ENCODE measurements at regions not wholly inside any gene's neighbourhood (a gene's known extent, or its start where the extent isn't known, plus 50 kb on each side); places are given as distances from the start of the nearest gene placed in this dataset.
A peak's percentile ranks its signal among the peaks of the same experiment; 100 is the strongest.

DNA sequence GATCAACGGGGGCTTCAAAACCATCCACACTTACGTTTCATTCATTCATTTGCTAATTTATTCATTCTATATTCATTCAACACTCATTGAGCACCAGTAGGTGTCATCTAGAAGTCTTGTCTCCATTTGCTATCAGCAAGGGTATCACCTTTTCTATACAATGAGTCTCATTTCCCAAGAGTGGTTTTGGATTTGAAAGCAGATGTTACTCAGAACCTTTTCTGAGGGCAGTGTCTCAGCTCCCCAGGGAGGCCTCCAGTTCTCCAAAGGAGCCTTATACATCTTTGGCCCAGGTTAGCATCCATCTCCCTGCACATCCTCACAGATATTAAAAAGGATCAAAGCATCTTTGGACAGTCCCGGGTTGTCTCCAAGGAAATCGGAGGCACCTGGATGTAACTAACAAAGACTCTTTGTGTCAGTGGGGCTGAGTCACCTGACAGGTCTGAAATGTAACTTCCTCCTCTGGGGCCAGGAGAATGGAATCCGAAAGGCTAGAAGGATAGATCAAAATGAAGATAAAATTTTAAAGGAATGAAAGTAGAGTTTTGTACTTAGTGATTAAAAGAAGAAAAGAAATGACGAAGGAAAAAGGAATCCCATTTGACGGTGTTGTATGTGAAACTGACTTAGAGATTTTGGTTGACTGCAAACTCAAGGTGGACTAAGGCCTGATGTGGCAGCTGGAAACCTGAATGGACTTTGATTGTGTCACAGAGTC lies 103.0 kb downstream of the VCPKMT start:
- H3K36me3 ChIP-seq (ENCODE audit: insufficient read depth) = no peaks in the 10 kb centered on the region
- H2AFZ ChIP-seq = peak overlapping the region; percentile 70; the same call in 1 of the 2 replicates
- H3K27ac Mint-ChIP-seq = no peak overlapping the region

More for the DNA sequence above, 103.0 kb downstream of the VCPKMT start:
- TF ChIP-seq POLR2AphosphoS5 (IDR thresholded peaks at IDR 0.05; ENCODE audit: low read depth) (no peak), ZNF331 (CRISPR knock-in tag; IDR thresholded peaks at IDR 0.05; ENCODE audit: low read depth) (no peak), EZH2phosphoT487 (IDR thresholded peaks at IDR 0.05; ENCODE audit: unreplicated experiment) (no peak), JUNB (IDR thresholded peaks at IDR 0.05; ENCODE audit: unreplicated experiment) (no peak), ZNF114 (CRISPR knock-in tag; IDR thresholded peaks at IDR 0.05) (no peak), CREB1 (CRISPR knock-in tag; IDR thresholded peaks at IDR 0.05; ENCODE audit: low read depth) (no peak), NANOG (IDR thresholded peaks at IDR 0.05; ENCODE audit: borderline replicate concordance) (no peak), STAT1 (IDR thresholded peaks at IDR 0.05; ENCODE audit: unreplicated experiment) (no peak), EZH2 (IDR thresholded peaks at IDR 0.05; ENCODE audit: low read depth, unreplicated experiment) (no peak)
- TF ChIP-seq, protein P1, sequence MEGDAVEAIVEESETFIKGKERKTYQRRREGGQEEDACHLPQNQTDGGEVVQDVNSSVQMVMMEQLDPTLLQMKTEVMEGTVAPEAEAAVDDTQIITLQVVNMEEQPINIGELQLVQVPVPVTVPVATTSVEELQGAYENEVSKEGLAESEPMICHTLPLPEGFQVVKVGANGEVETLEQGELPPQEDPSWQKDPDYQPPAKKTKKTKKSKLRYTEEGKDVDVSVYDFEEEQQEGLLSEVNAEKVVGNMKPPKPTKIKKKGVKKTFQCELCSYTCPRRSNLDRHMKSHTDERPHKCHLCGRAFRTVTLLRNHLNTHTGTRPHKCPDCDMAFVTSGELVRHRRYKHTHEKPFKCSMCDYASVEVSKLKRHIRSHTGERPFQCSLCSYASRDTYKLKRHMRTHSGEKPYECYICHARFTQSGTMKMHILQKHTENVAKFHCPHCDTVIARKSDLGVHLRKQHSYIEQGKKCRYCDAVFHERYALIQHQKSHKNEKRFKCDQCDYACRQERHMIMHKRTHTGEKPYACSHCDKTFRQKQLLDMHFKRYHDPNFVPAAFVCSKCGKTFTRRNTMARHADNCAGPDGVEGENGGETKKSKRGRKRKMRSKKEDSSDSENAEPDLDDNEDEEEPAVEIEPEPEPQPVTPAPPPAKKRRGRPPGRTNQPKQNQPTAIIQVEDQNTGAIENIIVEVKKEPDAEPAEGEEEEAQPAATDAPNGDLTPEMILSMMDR (conservative IDR thresholded peaks at IDR 0.05; ENCODE audit: low read depth in 2 of 2) = no peak
- TF ChIP-seq, protein P2, sequence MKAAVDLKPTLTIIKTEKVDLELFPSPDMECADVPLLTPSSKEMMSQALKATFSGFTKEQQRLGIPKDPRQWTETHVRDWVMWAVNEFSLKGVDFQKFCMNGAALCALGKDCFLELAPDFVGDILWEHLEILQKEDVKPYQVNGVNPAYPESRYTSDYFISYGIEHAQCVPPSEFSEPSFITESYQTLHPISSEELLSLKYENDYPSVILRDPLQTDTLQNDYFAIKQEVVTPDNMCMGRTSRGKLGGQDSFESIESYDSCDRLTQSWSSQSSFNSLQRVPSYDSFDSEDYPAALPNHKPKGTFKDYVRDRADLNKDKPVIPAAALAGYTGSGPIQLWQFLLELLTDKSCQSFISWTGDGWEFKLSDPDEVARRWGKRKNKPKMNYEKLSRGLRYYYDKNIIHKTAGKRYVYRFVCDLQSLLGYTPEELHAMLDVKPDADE (IDR thresholded peaks at IDR 0.05) = no peak
- TF ChIP-seq, protein P3, sequence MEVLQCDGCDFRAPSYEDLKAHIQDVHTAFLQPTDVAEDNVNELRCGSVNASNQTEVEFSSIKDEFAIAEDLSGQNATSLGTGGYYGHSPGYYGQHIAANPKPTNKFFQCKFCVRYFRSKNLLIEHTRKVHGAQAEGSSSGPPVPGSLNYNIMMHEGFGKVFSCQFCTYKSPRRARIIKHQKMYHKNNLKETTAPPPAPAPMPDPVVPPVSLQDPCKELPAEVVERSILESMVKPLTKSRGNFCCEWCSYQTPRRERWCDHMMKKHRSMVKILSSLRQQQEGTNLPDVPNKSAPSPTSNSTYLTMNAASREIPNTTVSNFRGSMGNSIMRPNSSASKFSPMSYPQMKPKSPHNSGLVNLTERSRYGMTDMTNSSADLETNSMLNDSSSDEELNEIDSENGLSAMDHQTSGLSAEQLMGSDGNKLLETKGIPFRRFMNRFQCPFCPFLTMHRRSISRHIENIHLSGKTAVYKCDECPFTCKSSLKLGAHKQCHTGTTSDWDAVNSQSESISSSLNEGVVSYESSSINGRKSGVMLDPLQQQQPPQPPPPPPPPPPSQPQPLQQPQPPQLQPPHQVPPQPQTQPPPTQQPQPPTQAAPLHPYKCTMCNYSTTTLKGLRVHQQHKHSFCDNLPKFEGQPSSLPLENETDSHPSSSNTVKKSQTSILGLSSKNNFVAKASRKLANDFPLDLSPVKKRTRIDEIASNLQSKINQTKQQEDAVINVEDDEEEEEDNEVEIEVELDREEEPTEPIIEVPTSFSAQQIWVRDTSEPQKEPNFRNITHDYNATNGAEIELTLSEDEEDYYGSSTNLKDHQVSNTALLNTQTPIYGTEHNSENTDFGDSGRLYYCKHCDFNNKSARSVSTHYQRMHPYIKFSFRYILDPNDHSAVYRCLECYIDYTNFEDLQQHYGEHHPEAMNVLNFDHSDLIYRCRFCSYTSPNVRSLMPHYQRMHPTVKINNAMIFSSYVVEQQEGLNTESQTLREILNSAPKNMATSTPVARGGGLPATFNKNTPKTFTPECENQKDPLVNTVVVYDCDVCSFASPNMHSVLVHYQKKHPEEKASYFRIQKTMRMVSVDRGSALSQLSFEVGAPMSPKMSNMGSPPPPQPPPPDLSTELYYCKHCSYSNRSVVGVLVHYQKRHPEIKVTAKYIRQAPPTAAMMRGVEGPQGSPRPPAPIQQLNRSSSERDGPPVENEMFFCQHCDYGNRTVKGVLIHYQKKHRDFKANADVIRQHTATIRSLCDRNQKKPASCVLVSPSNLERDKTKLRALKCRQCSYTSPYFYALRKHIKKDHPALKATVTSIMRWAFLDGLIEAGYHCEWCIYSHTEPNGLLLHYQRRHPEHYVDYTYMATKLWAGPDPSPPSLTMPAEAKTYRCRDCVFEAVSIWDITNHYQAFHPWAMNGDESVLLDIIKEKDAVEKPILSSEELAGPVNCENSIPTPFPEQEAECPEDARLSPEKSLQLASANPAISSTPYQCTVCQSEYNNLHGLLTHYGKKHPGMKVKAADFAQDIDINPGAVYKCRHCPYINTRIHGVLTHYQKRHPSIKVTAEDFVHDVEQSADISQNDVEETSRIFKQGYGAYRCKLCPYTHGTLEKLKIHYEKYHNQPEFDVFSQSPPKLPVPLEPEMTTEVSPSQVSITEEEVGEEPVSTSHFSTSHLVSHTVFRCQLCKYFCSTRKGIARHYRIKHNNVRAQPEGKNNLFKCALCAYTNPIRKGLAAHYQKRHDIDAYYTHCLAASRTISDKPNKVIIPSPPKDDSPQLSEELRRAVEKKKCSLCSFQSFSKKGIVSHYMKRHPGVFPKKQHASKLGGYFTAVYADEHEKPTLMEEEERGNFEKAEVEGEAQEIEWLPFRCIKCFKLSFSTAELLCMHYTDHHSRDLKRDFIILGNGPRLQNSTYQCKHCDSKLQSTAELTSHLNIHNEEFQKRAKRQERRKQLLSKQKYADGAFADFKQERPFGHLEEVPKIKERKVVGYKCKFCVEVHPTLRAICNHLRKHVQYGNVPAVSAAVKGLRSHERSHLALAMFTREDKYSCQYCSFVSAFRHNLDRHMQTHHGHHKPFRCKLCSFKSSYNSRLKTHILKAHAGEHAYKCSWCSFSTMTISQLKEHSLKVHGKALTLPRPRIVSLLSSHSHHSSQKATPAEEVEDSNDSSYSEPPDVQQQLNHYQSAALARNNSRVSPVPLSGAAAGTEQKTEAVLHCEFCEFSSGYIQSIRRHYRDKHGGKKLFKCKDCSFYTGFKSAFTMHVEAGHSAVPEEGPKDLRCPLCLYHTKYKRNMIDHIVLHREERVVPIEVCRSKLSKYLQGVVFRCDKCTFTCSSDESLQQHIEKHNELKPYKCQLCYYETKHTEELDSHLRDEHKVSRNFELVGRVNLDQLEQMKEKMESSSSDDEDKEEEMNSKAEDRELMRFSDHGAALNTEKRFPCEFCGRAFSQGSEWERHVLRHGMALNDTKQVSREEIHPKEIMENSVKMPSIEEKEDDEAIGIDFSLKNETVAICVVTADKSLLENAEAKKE (CRISPR knock-in tag; IDR thresholded peaks at IDR 0.05) = no peak
- TF ChIP-seq, protein P4, sequence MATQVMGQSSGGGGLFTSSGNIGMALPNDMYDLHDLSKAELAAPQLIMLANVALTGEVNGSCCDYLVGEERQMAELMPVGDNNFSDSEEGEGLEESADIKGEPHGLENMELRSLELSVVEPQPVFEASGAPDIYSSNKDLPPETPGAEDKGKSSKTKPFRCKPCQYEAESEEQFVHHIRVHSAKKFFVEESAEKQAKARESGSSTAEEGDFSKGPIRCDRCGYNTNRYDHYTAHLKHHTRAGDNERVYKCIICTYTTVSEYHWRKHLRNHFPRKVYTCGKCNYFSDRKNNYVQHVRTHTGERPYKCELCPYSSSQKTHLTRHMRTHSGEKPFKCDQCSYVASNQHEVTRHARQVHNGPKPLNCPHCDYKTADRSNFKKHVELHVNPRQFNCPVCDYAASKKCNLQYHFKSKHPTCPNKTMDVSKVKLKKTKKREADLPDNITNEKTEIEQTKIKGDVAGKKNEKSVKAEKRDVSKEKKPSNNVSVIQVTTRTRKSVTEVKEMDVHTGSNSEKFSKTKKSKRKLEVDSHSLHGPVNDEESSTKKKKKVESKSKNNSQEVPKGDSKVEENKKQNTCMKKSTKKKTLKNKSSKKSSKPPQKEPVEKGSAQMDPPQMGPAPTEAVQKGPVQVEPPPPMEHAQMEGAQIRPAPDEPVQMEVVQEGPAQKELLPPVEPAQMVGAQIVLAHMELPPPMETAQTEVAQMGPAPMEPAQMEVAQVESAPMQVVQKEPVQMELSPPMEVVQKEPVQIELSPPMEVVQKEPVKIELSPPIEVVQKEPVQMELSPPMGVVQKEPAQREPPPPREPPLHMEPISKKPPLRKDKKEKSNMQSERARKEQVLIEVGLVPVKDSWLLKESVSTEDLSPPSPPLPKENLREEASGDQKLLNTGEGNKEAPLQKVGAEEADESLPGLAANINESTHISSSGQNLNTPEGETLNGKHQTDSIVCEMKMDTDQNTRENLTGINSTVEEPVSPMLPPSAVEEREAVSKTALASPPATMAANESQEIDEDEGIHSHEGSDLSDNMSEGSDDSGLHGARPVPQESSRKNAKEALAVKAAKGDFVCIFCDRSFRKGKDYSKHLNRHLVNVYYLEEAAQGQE (IDR thresholded peaks at IDR 0.05; ENCODE audit: unreplicated experiment) = no peak
- Mint-ChIP-seq H3K4me1 (peaks cover 12% of the 10 kb centered on the region; the same call in 2 of the 3 replicates), H3K4me3 (no peak overlapping the region), H3K9me3 (no peaks in the 10 kb centered on the region; the same call in 1 of the 3 replicates), H3K36me3 (ENCODE audit: low read depth) (no peaks in the 10 kb centered on the region), H3K27me3 (ENCODE audit: insufficient read depth, low read depth, poor library complexity) (peaks cover 7% of the 10 kb centered on the region)
- no peaks in the 10 kb centered on the region for H3K27me3 ChIP-seq (ENCODE audit: insufficient read depth)
- H3K4me1 ChIP-seq (ENCODE audit: insufficient read depth) = no peaks in the 10 kb centered on the region; the same call in 1 of the 2 replicates
- no peak overlapping the region for H3K4me2 ChIP-seq
- H3K79me2 ChIP-seq (replicated peaks; ENCODE audit: insufficient read depth) = no peaks in the 10 kb centered on the region
- H3K9me2 ChIP-seq (ENCODE audit: insufficient read depth) = no peaks in the 10 kb centered on the region
- no peak overlapping the region for H3K4me3 ChIP-seq
- no peaks in the 10 kb centered on the region for H3F3A ChIP-seq (replicated peaks; ENCODE audit: low read depth)
- DNase-seq (ENCODE audit: low spot score) (no peak), ATAC-seq (no peak)
- no peak overlapping the region for H3K27ac ChIP-seq (ENCODE audit: low read depth)
- no peaks in the 10 kb centered on the region for H4K20me1 ChIP-seq (replicated peaks; ENCODE audit: insufficient read depth)

All from GM23338 (cell line).